GM12865 (cell line): ENCODE measurements at regions not wholly inside any gene's neighbourhood (a gene's known extent, or its start where the extent isn't known, plus 50 kb on each side); places are given as distances from the start of the nearest gene placed in this dataset.

Source experiments
- DNase-seq: peaks from one replicate; pipeline ENCODE4 v3.0.0; 2010; ENCODE audit warnings: low read depth
- H3K4me3 ChIP-seq: 2 replicates; pipeline ENCODE4 v1.5.1; 2011; ENCODE audit warnings: mild to moderate bottlenecking, low read depth, low read length, control low read depth
- CTCF ChIP-seq: IDR thresholded peaks from 2 replicates; pipeline ENCODE4 v1.5.1; 2011; ENCODE audit warnings: low read length, control low read depth, low read depth, inconsistent platforms; ENCODE audit not compliant: insufficient read depth; ENCODE audit errors: missing control alignments

GRCh38 chr7:101712652-101713051, 83.6 kb upstream of the MYL10 start:
- no peak for DNase-seq
- H3K4me3 ChIP-seq: no peak overlapping the region
- no peak for TF ChIP-seq CTCF

GRCh38 chr7:101714097-101714496, 85.0 kb upstream of the MYL10 start:
- DNase-seq: no peak
- no peak overlapping the region for H3K4me3 ChIP-seq
- TF ChIP-seq CTCF: no peak

- no peak for TF ChIP-seq CTCF
- H3K4me3 ChIP-seq: no peak overlapping the region
- DNase-seq: no peak
Observed at GRCh38 chr7:101717628-101718357, 88.7 kb upstream of the MYL10 start.

GRCh38 chr7:101718363-101719122, 89.4 kb upstream of the MYL10 start:
- TF ChIP-seq CTCF: no peak
- H3K4me3 ChIP-seq: no peak overlapping the region
- no peak for DNase-seq

- TF ChIP-seq CTCF: no peak
- no peak for DNase-seq
- no peak overlapping the region for H3K4me3 ChIP-seq
Observed at GRCh38 chr7:101719123-101719470, 90.0 kb upstream of the MYL10 start.

GRCh38 chr7:101720324-101720723, 91.2 kb upstream of the MYL10 start:
- no peak for TF ChIP-seq CTCF
- no peak for DNase-seq

More at GRCh38 chr7:101720324-101720723, 91.2 kb upstream of the MYL10 start:
- H3K4me3 ChIP-seq: no peak overlapping the region
